Lower leg skin (tissue), 4 donors: ENCODE measurements at regions not wholly inside any gene's neighbourhood (a gene's known extent, or its start where the extent isn't known, plus 50 kb on each side); places are given as distances from the start of the nearest gene placed in this dataset.
"Not testable (repeated sequence)": the region's sequence is repeated elsewhere in the genome, so short reads cannot be mapped to it uniquely, and the experiment has no call there.

ENCODE experiments used
- DNase-seq, 2 donors: peaks; one replicate each; pipeline ENCODE4 v3.0.0-alpha.2; 2019; ENCODE audit warnings: low spot score in 2 of 2
- H3K4me3 ChIP-seq: fragments of 200-600 bp; sonication (generic); 2 replicates; pipeline ENCODE4 v1.5.1; 2017; ENCODE audit warnings: mild to moderate bottlenecking, low read depth; ENCODE audit not compliant: poor library complexity, severe bottlenecking
- POLR2A ChIP-seq, 2 donors: fragments of 450-650 bp; IDR thresholded peaks; one replicate each; pipeline ENCODE4 v1.6.1; 2016 to 2017; ENCODE audit warnings: antibody characterized with exemption in 2 of 2, mild to moderate bottlenecking in 1 of 2, moderate library complexity in 1 of 2
- WGBS, 2 donors: methylation state at CpG; one replicate each; pipeline ENCODE4 v1.1.5; 2018; 5-methylcytosine and 5-hydroxymethylcytosine counted together
- intact Hi-C: fragments of 100-400 bp; cut with DNase I; formaldehyde crosslinking; loops from one replicate; pipeline ENCODE4 v1.15.0; 2023; ENCODE audit warnings: low total_unique reads
- TF ChIP-seq, protein P1 (sequence below), 3 donors: fragments of 450-650 bp; IDR thresholded peaks; one replicate each; pipeline ENCODE4 v1.5.1; 2016; ENCODE audit warnings: antibody characterized with exemption in 3 of 3, mild to moderate bottlenecking in 3 of 3, moderate library complexity in 2 of 3

DNA sequence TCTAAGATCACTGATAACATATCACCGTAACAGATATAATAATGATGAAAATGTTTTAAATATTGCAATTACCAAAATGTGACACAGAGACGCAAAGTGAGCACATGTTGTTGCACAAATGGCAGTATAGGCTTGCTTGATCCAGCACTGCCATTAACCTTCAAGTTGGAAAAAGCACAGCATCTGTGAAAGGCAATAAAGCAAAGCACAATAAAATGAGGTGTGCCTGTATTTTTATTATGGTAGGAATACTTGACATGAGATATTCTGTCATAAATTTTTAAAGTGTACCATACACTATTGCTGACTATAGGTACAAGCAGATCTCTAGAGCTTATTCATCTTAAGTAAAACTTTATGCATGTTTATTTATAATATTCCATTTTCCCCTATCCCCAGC is 312.2 kb downstream of the PTH2R start:
- 89 to 95% methylated on average over 2 of the region's 2 CpGs for WGBS, 2 donors
- no peak for DNase-seq
- intact Hi-C loops: no loop called here
- TF ChIP-seq, protein P1, sequence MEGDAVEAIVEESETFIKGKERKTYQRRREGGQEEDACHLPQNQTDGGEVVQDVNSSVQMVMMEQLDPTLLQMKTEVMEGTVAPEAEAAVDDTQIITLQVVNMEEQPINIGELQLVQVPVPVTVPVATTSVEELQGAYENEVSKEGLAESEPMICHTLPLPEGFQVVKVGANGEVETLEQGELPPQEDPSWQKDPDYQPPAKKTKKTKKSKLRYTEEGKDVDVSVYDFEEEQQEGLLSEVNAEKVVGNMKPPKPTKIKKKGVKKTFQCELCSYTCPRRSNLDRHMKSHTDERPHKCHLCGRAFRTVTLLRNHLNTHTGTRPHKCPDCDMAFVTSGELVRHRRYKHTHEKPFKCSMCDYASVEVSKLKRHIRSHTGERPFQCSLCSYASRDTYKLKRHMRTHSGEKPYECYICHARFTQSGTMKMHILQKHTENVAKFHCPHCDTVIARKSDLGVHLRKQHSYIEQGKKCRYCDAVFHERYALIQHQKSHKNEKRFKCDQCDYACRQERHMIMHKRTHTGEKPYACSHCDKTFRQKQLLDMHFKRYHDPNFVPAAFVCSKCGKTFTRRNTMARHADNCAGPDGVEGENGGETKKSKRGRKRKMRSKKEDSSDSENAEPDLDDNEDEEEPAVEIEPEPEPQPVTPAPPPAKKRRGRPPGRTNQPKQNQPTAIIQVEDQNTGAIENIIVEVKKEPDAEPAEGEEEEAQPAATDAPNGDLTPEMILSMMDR (IDR thresholded peaks at IDR 0.05): no peak
- no peak for TF ChIP-seq POLR2A (IDR thresholded peaks at IDR 0.05)
- H3K4me3 ChIP-seq: no peak overlapping the region

DNA sequence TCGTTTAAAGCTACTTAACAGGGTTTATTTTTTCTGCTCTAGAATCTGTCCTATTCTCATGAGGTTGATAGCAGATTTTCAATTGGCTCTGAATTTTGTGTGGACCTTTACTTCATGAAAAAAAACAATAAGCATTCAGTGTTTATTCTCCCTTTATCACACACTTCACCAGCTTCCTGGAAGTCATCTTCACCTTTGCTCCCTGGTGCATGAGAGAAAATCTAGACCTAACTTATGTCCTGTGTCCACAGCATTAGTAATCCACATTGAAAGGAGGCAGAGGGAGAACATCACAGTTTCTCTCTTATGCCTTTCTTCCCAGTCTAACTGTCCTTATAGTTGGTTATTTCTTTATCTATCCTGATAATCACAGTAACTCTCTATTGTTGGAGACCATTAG is 316.1 kb downstream of the PTH2R start:
- intact Hi-C loops: no loop called here
- WGBS, 2 donors: 48 to 70% methylated on average over 1 of the region's 1 CpG
- no peak for DNase-seq
- H3K4me3 ChIP-seq: no peak overlapping the region
- TF ChIP-seq, protein P1 (IDR thresholded peaks at IDR 0.05): no peak
- no peak for TF ChIP-seq POLR2A (IDR thresholded peaks at IDR 0.05)

DNA sequence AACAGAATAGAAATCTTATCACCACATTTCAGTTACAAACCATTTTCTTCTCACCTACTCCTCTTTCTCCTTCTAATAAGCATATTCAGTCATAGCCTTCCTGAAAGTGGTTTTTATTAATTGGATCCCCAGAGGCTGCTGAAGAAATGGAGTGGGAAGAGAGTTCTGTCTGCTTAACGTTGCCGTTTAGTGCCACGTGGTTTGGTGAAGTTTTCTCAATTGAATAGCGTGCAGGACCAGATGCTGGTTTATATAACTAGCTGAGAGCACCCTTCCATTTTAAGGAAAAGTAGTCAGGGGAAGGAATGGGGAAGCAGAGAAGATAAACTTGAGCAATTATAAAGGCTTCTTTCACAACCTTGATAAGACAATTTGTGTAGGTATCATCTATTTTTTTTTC is 318.7 kb downstream of the PTH2R start:
- TF ChIP-seq POLR2A (IDR thresholded peaks at IDR 0.05): no peak
- TF ChIP-seq, protein P1 (IDR thresholded peaks at IDR 0.05): no peak
- 48 to 49% methylated on average over 4 of the region's 4 CpGs for WGBS, 2 donors
- intact Hi-C loops: no loop called here
- H3K4me3 ChIP-seq: no peak overlapping the region
- DNase-seq: no peak

DNA sequence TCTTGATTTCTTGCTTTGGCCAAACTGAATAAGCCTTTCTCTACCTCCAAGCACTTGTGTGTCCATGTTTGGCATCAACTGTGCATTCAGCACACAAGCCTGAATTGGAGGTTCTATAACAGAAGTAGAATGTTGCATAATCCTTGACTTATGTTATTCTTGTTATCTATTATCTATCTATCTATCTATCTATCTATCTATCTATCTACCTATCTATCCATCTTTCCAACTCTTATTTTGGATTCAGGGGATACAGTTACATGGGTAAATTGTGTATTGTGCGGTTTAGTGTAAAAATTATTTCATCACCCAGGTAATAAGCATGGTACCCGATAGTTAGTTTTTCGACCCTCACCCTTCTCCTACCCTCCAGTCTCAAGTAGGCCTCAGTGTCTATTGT is 319.6 kb downstream of the PTH2R start:
- intact Hi-C loops: no loop called here
- H3K4me3 ChIP-seq: no peak overlapping the region
- TF ChIP-seq, protein P1 (IDR thresholded peaks at IDR 0.05): no peak
- TF ChIP-seq POLR2A (IDR thresholded peaks at IDR 0.05): no peak
- no peak for DNase-seq
- WGBS, 2 donors: 88% methylated on average over 3 of the region's 3 CpGs

DNA sequence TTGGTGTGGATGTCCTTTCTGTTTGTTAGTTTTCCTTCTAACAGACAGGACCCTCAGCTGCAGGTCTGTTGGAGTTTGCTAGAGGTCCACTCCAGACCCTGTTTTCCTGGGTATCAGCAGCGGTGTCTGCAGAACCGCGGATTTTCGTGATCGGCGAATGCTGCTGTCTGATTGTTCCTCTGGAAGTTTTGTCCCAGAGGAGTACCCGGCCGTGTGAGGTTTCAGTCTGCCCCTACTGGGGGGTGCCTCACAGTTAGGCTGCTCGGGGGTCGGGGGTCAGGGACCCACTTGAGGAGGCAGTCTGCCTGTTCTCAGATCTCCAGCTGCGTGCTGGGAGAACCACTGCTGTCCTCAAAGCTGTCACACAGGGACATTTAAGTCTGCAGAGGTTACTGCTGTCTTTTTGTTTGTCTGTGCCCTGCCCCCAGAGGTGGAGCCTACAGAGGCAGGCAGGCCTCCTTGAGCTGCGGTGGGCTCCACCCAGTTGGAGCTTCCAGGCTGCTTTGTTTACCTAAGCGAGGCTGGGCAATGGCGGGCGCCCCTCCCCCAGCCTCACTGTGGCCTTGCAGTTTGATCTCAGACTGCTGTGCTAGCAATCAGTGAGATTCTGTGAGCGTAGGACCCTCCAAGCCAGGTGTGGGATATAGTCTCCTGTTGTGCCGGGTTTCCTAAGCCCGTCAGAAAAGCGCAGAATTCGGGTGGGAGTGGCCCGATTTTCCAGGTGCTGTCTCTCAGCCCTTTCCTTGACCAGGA is 345.2 kb downstream of the PTH2R start:
- DNase-seq, H3K4me3 ChIP-seq, intact Hi-C loops: not testable (repeated sequence)
- 91 to 92% methylated on average over 11 to 21 of the region's 21 CpGs for WGBS, 2 donors

DNA sequence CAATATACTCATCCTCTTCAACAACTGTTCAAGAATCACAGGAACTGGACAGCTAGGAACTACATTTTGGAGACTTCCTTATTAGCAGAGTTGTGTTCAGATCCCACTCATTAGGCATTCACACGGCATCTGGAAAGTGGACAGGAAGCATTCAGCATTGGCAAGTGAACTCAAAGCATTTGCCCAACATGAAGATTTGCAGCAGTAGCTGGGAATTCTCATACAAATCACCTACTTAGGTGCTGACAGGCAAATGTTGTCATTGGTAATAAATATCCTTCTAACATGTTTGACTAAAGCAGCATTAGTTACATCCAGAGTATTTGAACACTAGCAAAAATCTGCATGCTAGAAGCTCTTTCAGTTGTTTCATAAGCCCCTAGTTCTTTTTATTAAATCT is 350.8 kb downstream of the PTH2R start:
- no peak overlapping the region for H3K4me3 ChIP-seq
- no peak for TF ChIP-seq POLR2A (IDR thresholded peaks at IDR 0.05)
- TF ChIP-seq, protein P1 (IDR thresholded peaks at IDR 0.05): no peak
- WGBS, 2 donors: 31 to 42% methylated on average over 1 of the region's 1 CpG
- intact Hi-C loops: no loop called here
- DNase-seq: no peak

DNA sequence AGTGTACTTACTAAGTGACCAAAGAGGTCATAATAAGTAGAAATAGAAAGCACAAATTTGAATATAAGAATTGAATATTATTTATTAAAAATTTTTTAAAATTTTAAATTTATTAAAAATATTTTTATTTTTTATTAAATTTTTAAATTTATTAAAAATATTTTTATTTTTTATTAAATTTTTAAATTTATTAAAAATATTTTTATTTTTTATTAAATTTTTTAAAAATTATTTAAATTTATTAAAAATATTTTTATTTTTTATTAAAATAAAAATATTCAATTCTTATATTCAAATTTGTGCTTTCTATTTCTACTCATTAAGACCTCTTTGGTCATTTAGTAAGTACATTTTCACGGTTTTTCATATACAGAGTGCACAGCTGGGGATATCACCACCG is 366.5 kb downstream of the PTH2R start:
- intact Hi-C loops, H3K4me3 ChIP-seq, DNase-seq: not testable (repeated sequence)
- WGBS, 2 donors: 87 to 89% methylated on average over 2 of the region's 2 CpGs
